Smooth muscle cell (in vitro differentiated cells): ENCODE measurements at regions not wholly inside any gene's neighbourhood (a gene's known extent, or its start where the extent isn't known, plus 50 kb on each side); places are given as distances from the start of the nearest gene placed in this dataset.

Experiments used
- DNase-seq: peaks from one replicate; lab custom pipeline; 2025; ENCODE audit not compliant: unreplicated experiment; lab: John Stamatoyannopoulos, UW
- H2AFZ ChIP-seq: fragments of 200-600 bp; sonication (generic); 2 replicates; pipeline ENCODE4 v1.6.0; 2016; ENCODE audit warnings: antibody characterized with exemption, low read depth, mild to moderate bottlenecking
- H3F3A ChIP-seq: fragments of 200-600 bp; sonication (generic); 2 replicates; pipeline ENCODE4 v1.6.0; 2017; ENCODE audit warnings: antibody characterized with exemption, low read depth
- H3K27ac ChIP-seq: fragments of 200-600 bp; sonication (generic); 2 replicates; pipeline ENCODE4 v1.5.1; 2016; ENCODE audit warnings: low read depth, mild to moderate bottlenecking
- H3K27me3 ChIP-seq: fragments of 200-600 bp; sonication (generic); 2 replicates; pipeline ENCODE4 v1.6.1; 2016; ENCODE audit warnings: low read depth, mild to moderate bottlenecking
- H3K36me3 ChIP-seq: fragments of 200-600 bp; sonication (generic); 2 replicates; pipeline ENCODE4 v1.5.1; 2016; ENCODE audit warnings: low read depth
- H3K4me1 ChIP-seq: fragments of 200-600 bp; sonication (generic); 2 replicates; pipeline ENCODE4 v1.5.1; 2016; ENCODE audit warnings: low read depth
- H3K4me2 ChIP-seq: fragments of 200-600 bp; sonication (generic); 2 replicates; pipeline ENCODE4 v1.6.0; 2016; ENCODE audit warnings: mild to moderate bottlenecking
- H3K4me3 ChIP-seq: fragments of 200-600 bp; sonication (generic); 2 replicates; pipeline ENCODE4 v1.5.1; 2016; ENCODE audit warnings: mild to moderate bottlenecking
- H3K79me2 ChIP-seq: fragments of 200-600 bp; sonication (generic); 2 replicates; pipeline ENCODE4 v1.6.0; 2016; ENCODE audit warnings: low read depth, mild to moderate bottlenecking
- H3K9ac ChIP-seq: fragments of 200-600 bp; sonication (generic); 2 replicates; pipeline ENCODE4 v1.6.0; 2016; ENCODE audit warnings: low read depth
- H3K9me3 ChIP-seq: fragments of 200-600 bp; sonication (generic); replicated peaks from 2 replicates; pipeline ENCODE4 v1.5.1; 2016; ENCODE audit warnings: low read depth
- H4K20me1 ChIP-seq: fragments of 200-600 bp; sonication (generic); 2 replicates; pipeline ENCODE4 v1.6.0; 2016; ENCODE audit warnings: low read depth
- WGBS: methylation state at CpG from one replicate; pipeline ENCODE4 v1.1.7; 2016; ENCODE audit warnings: low lambda C conversion rate; 5-methylcytosine and 5-hydroxymethylcytosine counted together
- TF ChIP-seq, protein P1 (sequence below): fragments of 200-600 bp; sonication (generic); IDR thresholded peaks from 2 replicates; pipeline ENCODE4 v1.5.1; 2017; ENCODE audit warnings: borderline replicate concordance, mild to moderate bottlenecking, antibody characterized with exemption; ENCODE audit not compliant: insufficient read depth, poor library complexity, severe bottlenecking

- WGBS, result 97% methylated on average over 12 of the region's 12 CpGs
- no peak overlapping the region for H3K4me2 ChIP-seq
- H3K4me3 ChIP-seq, result no peak overlapping the region
- H3F3A ChIP-seq, result peaks cover 4% of the 10 kb centered on the region
- TF ChIP-seq, protein P1, sequence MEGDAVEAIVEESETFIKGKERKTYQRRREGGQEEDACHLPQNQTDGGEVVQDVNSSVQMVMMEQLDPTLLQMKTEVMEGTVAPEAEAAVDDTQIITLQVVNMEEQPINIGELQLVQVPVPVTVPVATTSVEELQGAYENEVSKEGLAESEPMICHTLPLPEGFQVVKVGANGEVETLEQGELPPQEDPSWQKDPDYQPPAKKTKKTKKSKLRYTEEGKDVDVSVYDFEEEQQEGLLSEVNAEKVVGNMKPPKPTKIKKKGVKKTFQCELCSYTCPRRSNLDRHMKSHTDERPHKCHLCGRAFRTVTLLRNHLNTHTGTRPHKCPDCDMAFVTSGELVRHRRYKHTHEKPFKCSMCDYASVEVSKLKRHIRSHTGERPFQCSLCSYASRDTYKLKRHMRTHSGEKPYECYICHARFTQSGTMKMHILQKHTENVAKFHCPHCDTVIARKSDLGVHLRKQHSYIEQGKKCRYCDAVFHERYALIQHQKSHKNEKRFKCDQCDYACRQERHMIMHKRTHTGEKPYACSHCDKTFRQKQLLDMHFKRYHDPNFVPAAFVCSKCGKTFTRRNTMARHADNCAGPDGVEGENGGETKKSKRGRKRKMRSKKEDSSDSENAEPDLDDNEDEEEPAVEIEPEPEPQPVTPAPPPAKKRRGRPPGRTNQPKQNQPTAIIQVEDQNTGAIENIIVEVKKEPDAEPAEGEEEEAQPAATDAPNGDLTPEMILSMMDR, result no peak
- H4K20me1 ChIP-seq, result no peaks in the 10 kb centered on the region
- no peaks in the 10 kb centered on the region for H3K27me3 ChIP-seq
- H3K9me3 ChIP-seq, result no peaks in the 10 kb centered on the region
- no peak overlapping the region for H3K27ac ChIP-seq
- DNase-seq, result no peak
- H3K4me1 ChIP-seq, result no peaks in the 10 kb centered on the region
- H3K79me2 ChIP-seq, result no peaks in the 10 kb centered on the region
- H3K9ac ChIP-seq, result no peak overlapping the region
- no peak overlapping the region for H2AFZ ChIP-seq
- no peaks in the 10 kb centered on the region for H3K36me3 ChIP-seq
Observed at GRCh38 chr20:48092596-48093280, 307.5 kb upstream of the SULF2 start.

GRCh38 chr20:48090784-48091183, 305.5 kb upstream of the SULF2 start:
- DNase-seq, result no peak
- no peak overlapping the region for H3K4me3 ChIP-seq
- H3K79me2 ChIP-seq, result no peaks in the 10 kb centered on the region
- WGBS, result 81% methylated on average over 7 of the region's 7 CpGs
- H3K27me3 ChIP-seq, result no peaks in the 10 kb centered on the region
- no peaks in the 10 kb centered on the region for H3K9me3 ChIP-seq
- H3K4me1 ChIP-seq, result no peaks in the 10 kb centered on the region
- TF ChIP-seq, protein P1, result no peak
- H3K9ac ChIP-seq, result no peak overlapping the region
- no peak overlapping the region for H3K27ac ChIP-seq
- no peaks in the 10 kb centered on the region for H3K36me3 ChIP-seq
- no peaks in the 10 kb centered on the region for H4K20me1 ChIP-seq
- no peak overlapping the region for H2AFZ ChIP-seq
- no peak overlapping the region for H3K4me2 ChIP-seq
- H3F3A ChIP-seq, result no peaks in the 10 kb centered on the region

DNA sequence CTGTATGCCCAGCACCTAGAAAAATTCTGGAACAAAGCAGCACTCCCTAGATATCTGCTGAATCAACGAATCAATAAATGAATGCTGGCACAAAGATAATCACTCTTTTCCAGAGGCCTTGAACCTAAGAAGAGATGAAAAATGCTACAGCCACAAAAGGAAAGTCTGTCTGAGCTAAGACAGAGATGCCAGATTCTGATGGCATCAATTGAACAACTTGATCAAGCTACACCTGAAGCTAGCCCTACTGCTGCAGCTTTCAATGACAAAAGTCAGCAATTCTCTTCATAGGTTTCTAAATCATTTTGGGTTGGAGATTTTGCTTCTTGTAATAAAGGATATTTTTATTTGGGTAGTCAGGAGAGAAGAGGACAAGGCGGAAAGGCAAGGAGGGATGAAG, 305.0 kb upstream of the SULF2 start:
- no peaks in the 10 kb centered on the region for H3K4me1 ChIP-seq
- H3K9me3 ChIP-seq, result no peaks in the 10 kb centered on the region
- no peak overlapping the region for H3K9ac ChIP-seq
- H3K79me2 ChIP-seq, result no peaks in the 10 kb centered on the region
- no peak overlapping the region for H2AFZ ChIP-seq
- no peaks in the 10 kb centered on the region for H3K36me3 ChIP-seq
- H3F3A ChIP-seq, result no peaks in the 10 kb centered on the region
- no peak overlapping the region for H3K4me3 ChIP-seq
- TF ChIP-seq, protein P1, result no peak
- WGBS, result 98% methylated on average over 2 of the region's 2 CpGs
- no peak for DNase-seq
- H3K27ac ChIP-seq, result no peak overlapping the region
- H3K27me3 ChIP-seq, result no peaks in the 10 kb centered on the region
- H4K20me1 ChIP-seq, result no peaks in the 10 kb centered on the region
- no peak overlapping the region for H3K4me2 ChIP-seq

- no peaks in the 10 kb centered on the region for H3K9me3 ChIP-seq
- no peak overlapping the region for H3K9ac ChIP-seq
- 91% methylated on average over 2 of the region's 2 CpGs for WGBS
- H4K20me1 ChIP-seq, result no peaks in the 10 kb centered on the region
- H3K4me2 ChIP-seq, result no peak overlapping the region
- no peak overlapping the region for H2AFZ ChIP-seq
- H3K4me3 ChIP-seq, result no peak overlapping the region
- no peaks in the 10 kb centered on the region for H3K27me3 ChIP-seq
- no peak overlapping the region for H3K27ac ChIP-seq
- H3K79me2 ChIP-seq, result no peaks in the 10 kb centered on the region
- H3F3A ChIP-seq, result no peaks in the 10 kb centered on the region
- no peak for DNase-seq
- TF ChIP-seq, protein P1, result no peak
- H3K36me3 ChIP-seq, result no peaks in the 10 kb centered on the region
- no peaks in the 10 kb centered on the region for H3K4me1 ChIP-seq
Observed at GRCh38 chr20:48080583-48080982, 295.3 kb upstream of the SULF2 start.
